RWPE1 (cell line): ENCODE measurements at regions not wholly inside any gene's neighbourhood (a gene's known extent, or its start where the extent isn't known, plus 50 kb on each side); places are given as distances from the start of the nearest gene placed in this dataset.
"Not testable (repeated sequence)": the region's sequence is repeated elsewhere in the genome, so short reads cannot be mapped to it uniquely, and the experiment has no call there.

Experiments used
- CTCF ChIA-PET: fragments of 350-600 bp; sonication (Branson Sonifier 250); formaldehyde crosslinking; extraction: SDS; loops from one replicate; lab custom pipeline; 2021; lab: Yijun Ruan, JAX
- POLR2A ChIA-PET: fragments of 400-600 bp; formaldehyde crosslinking; extraction: SDS; loops from one replicate; lab custom pipeline; 2020; ENCODE audit warnings: antibody characterized with exemption; ENCODE audit not compliant: low non-redundant PET; lab: Yijun Ruan, JAX
- DNase-seq: peaks from one replicate; pipeline ENCODE4 v3.0.0; 2012; ENCODE audit warnings: low spot score
- H3K27ac ChIP-seq: fragments of 450-650 bp; 2 replicates; pipeline ENCODE4 v1.5.1; 2017
- CTCF ChIP-seq: fragments of 450-650 bp; conservative IDR thresholded peaks from 2 replicates; pipeline ENCODE4 v1.5.1; 2017; ENCODE audit warnings: low read depth, mild to moderate bottlenecking

- H3K27ac ChIP-seq, DNase-seq, POLR2A ChIA-PET: not testable (repeated sequence)
- CTCF ChIA-PET = interaction anchor here (0.9 to 1.7 kb wide), 2 partner anchors 13 to 67 kb away, joined by 4 read pairs; no protein-coding TSS in a partner anchor
These were observed 83.2 kb upstream of the ARID5B start for GRCh38 chr10:61818251-61818650.

GRCh38 chr10:61819208-61819607 lies 82.3 kb upstream of the ARID5B start:
- ChIA-PET POLR2A (no interaction called here), CTCF (interaction anchor here (0.9 to 1.7 kb wide), 2 partner anchors 12 to 68 kb away, joined by 4 read pairs; no protein-coding TSS in a partner anchor)
- no peak for DNase-seq
- no peak overlapping the region for H3K27ac ChIP-seq
- no peak for TF ChIP-seq CTCF

GRCh38 chr10:61821153-61821552 lies 80.3 kb upstream of the ARID5B start:
- DNase-seq = no peak
- ChIA-PET CTCF (interaction anchor here (0.6 kb wide), 1 partner anchor 139 kb away, joined by 3 read pairs; no protein-coding TSS in a partner anchor), POLR2A (no interaction called here)
- H3K27ac ChIP-seq = no peak overlapping the region
- TF ChIP-seq CTCF = no peak

GRCh38 chr10:61821693-61822092 lies 79.8 kb upstream of the ARID5B start:
- CTCF ChIA-PET = no interaction called here

GRCh38 chr10:61822096-61822495 lies 79.4 kb upstream of the ARID5B start:
- no peak for DNase-seq
- TF ChIP-seq CTCF = no peak
- no peak overlapping the region for H3K27ac ChIP-seq
- ChIA-PET POLR2A (no interaction called here), CTCF (no interaction called here)

More at GRCh38 chr10:61821693-61822092, 79.8 kb upstream of the ARID5B start:
- no peak overlapping the region for H3K27ac ChIP-seq
- no peak for TF ChIP-seq CTCF
- POLR2A ChIA-PET = no interaction called here
- no peak for DNase-seq

GRCh38 chr10:61822781-61823230 lies 78.7 kb upstream of the ARID5B start:
- no peak for DNase-seq
- TF ChIP-seq CTCF = no peak
- POLR2A ChIA-PET = no interaction called here
- no peak overlapping the region for H3K27ac ChIP-seq
- CTCF ChIA-PET = no interaction called here

- TF ChIP-seq CTCF = no peak
- DNase-seq = no peak
- ChIA-PET POLR2A (interaction anchor here (0.5 kb wide), 1 partner anchor 859 kb away, joined by 4 read pairs; no protein-coding TSS in a partner anchor), CTCF (no interaction called here)
- H3K27ac ChIP-seq = no peak overlapping the region
These were observed 76.5 kb upstream of the ARID5B start for GRCh38 chr10:61825001-61825400.
